ENCODE measurements at regions not wholly inside any gene's neighbourhood (a gene's known extent, or its start where the extent isn't known, plus 50 kb on each side); places are given as distances from the start of the nearest gene placed in this dataset.

- in situ Hi-C loops (cut with MboI) (no loop called here), intact Hi-C loops (cut with micrococcal nuclease; ENCODE audit: unreplicated experiment) (no loop called here)
- WGBS (ENCODE audit: insufficient coverage, insufficient replicate concordance, low lambda C conversion rate, missing lambda C conversion rate): 4% methylated on average over 5 of the region's 5 CpGs
- DNase-seq (ENCODE audit: low read depth, low spot score) (no peak), FAIRE-seq (no peak), ATAC-seq (no peak)
- TF ChIP-seq SMAD1 (IDR thresholded peaks at IDR 0.05; ENCODE audit: low read depth, partially characterized antibody) (no peak), BCL11A (IDR thresholded peaks at IDR 0.05; ENCODE audit: low read depth, low read length) (no peak), RCOR1 (conservative IDR thresholded peaks at IDR 0.05; ENCODE audit: low read depth, low read length) (no peak), HDAC2 (IDR thresholded peaks at IDR 0.05) (no peak), SIN3A (IDR thresholded peaks at IDR 0.05; ENCODE audit: low read depth, low read length) (no peak), LARP7 (IDR thresholded peaks at IDR 0.05) (no peak), RAD51 (IDR thresholded peaks at IDR 0.05) (no peak), STAT3 (IDR thresholded peaks at IDR 0.05; ENCODE audit: low read depth, low read length) (no peak), ATF7 (IDR thresholded peaks at IDR 0.05; ENCODE audit: low read depth) (no peak), KAT2A (conservative IDR thresholded peaks at IDR 0.05; ENCODE audit: control insufficient read depth, low read depth, low read length) (no peak), PKNOX1 (IDR thresholded peaks at IDR 0.05) (no peak), ZNF24 (IDR thresholded peaks at IDR 0.05) (no peak)
- TF ChIP-seq, protein P1, sequence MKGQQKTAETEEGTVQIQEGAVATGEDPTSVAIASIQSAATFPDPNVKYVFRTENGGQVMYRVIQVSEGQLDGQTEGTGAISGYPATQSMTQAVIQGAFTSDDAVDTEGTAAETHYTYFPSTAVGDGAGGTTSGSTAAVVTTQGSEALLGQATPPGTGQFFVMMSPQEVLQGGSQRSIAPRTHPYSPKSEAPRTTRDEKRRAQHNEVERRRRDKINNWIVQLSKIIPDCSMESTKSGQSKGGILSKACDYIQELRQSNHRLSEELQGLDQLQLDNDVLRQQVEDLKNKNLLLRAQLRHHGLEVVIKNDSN (IDR thresholded peaks at IDR 0.05; ENCODE audit: borderline replicate concordance, extremely low read length, insufficient read depth, low read depth, low read length): no peak
- TF ChIP-seq, protein P2, sequence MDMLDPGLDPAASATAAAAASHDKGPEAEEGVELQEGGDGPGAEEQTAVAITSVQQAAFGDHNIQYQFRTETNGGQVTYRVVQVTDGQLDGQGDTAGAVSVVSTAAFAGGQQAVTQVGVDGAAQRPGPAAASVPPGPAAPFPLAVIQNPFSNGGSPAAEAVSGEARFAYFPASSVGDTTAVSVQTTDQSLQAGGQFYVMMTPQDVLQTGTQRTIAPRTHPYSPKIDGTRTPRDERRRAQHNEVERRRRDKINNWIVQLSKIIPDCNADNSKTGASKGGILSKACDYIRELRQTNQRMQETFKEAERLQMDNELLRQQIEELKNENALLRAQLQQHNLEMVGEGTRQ (IDR thresholded peaks at IDR 0.05; ENCODE audit: borderline replicate concordance, low read depth, low read length): no peak
- TF ChIP-seq, protein P3, sequence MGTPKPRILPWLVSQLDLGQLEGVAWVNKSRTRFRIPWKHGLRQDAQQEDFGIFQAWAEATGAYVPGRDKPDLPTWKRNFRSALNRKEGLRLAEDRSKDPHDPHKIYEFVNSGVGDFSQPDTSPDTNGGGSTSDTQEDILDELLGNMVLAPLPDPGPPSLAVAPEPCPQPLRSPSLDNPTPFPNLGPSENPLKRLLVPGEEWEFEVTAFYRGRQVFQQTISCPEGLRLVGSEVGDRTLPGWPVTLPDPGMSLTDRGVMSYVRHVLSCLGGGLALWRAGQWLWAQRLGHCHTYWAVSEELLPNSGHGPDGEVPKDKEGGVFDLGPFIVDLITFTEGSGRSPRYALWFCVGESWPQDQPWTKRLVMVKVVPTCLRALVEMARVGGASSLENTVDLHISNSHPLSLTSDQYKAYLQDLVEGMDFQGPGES (IDR thresholded peaks at IDR 0.05): no peak
- TF ChIP-seq, protein P4, sequence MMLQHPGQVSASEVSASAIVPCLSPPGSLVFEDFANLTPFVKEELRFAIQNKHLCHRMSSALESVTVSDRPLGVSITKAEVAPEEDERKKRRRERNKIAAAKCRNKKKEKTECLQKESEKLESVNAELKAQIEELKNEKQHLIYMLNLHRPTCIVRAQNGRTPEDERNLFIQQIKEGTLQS (IDR thresholded peaks at IDR 0.05; ENCODE audit: borderline replicate concordance, extremely low read depth, low read depth, low read length): no peak
- H3K27ac ChIP-seq (ENCODE audit: control insufficient read depth, insufficient read depth): no peak overlapping the region
- no peak overlapping the region for H2AFZ ChIP-seq (ENCODE audit: control insufficient read depth, low read depth, low read length)
- POLR2A ChIA-PET: no interaction called here
- CTCF ChIA-PET: no interaction called here
- H3K27me3 ChIP-seq (replicated peaks in 1 of 2; ENCODE audit: control insufficient read depth in 2 of 2, insufficient read depth in 2 of 2, low read length in 1 of 2): no peaks in the 10 kb centered on the region
- no peaks in the 10 kb centered on the region for H3K4me1 ChIP-seq (ENCODE audit: control insufficient read depth, insufficient read depth, low read length)
- SMC1A ChIA-PET (ENCODE audit: uncharacterized antibody, unreplicated experiment): no interaction called here
- no peak overlapping the region for H3K4me2 ChIP-seq (ENCODE audit: control insufficient read depth, insufficient read depth)
- no peaks in the 10 kb centered on the region for H3K79me2 ChIP-seq (ENCODE audit: control insufficient read depth, insufficient read depth, low read length)
- no peak overlapping the region for H3K9ac ChIP-seq (ENCODE audit: control insufficient read depth, insufficient read depth, low read length)
- no peak overlapping the region for H3K4me3 ChIP-seq
- H4K20me1 ChIP-seq (ENCODE audit: control insufficient read depth, insufficient read depth): no peaks in the 10 kb centered on the region
- no peaks in the 10 kb centered on the region for H3K9me3 ChIP-seq (replicated peaks; ENCODE audit: control insufficient read depth, insufficient read depth, low read length)
- no peaks in the 10 kb centered on the region for H3K36me3 ChIP-seq (ENCODE audit: control insufficient read depth in 2 of 2, insufficient read depth in 2 of 2, low read length in 1 of 2)
- RAD21 ChIA-PET (ENCODE audit: unreplicated experiment): no interaction called here
- BruUV-seq (replicated peaks): no TSS peak
These were observed 327.7 kb upstream of the NAALADL2 start for GRCh38 chr3:174531262-174531982.
